Hepatocyte (in vitro differentiated cells): ENCODE measurements at regions not wholly inside any gene's neighbourhood (a gene's known extent, or its start where the extent isn't known, plus 50 kb on each side); places are given as distances from the start of the nearest gene placed in this dataset.

Experiments
- DNase-seq: peaks from one replicate; pipeline ENCODE4 v3.0.0-alpha.2; 2016; ENCODE audit warnings: low spot score
- H2AFZ ChIP-seq: fragments of 200-600 bp; sonication (generic); 2 replicates; pipeline ENCODE4 v1.6.0; 2016; ENCODE audit warnings: antibody characterized with exemption, mild to moderate bottlenecking
- H3K27ac ChIP-seq: fragments of 200-600 bp; sonication (generic); 2 replicates; pipeline ENCODE4 v1.5.1; 2016; ENCODE audit warnings: mild to moderate bottlenecking
- H3K27me3 ChIP-seq: fragments of 200-600 bp; sonication (generic); 2 replicates; pipeline ENCODE4 v1.6.1; 2016
- H3K36me3 ChIP-seq: fragments of 200-600 bp; sonication (generic); replicated peaks from 2 replicates; pipeline ENCODE4 v1.5.1; 2016; ENCODE audit warnings: low read depth; ENCODE audit not compliant: insufficient read depth
- H3K4me1 ChIP-seq: fragments of 200-600 bp; sonication (generic); 2 replicates; pipeline ENCODE4 v1.5.1; 2016; ENCODE audit warnings: mild to moderate bottlenecking, moderate library complexity; ENCODE audit not compliant: insufficient read depth
- H3K4me2 ChIP-seq: fragments of 200-600 bp; sonication (generic); 2 replicates; pipeline ENCODE4 v1.6.0; 2016
- H3K4me3 ChIP-seq: fragments of 200-600 bp; sonication (generic); 2 replicates; pipeline ENCODE4 v1.5.1; 2016; ENCODE audit warnings: mild to moderate bottlenecking
- H3K79me2 ChIP-seq: fragments of 200-600 bp; sonication (generic); 2 replicates; pipeline ENCODE4 v1.6.0; 2017; ENCODE audit warnings: mild to moderate bottlenecking
- H3K9me2 ChIP-seq: fragments of 200-600 bp; sonication (generic); replicated peaks from 2 replicates; pipeline ENCODE4 v1.6.0; 2017; ENCODE audit warnings: mild to moderate bottlenecking; ENCODE audit not compliant: insufficient read depth
- H3K9me3 ChIP-seq: fragments of 200-600 bp; sonication (generic); 2 replicates; pipeline ENCODE4 v1.5.1; 2016; ENCODE audit warnings: low read depth, mild to moderate bottlenecking
- H4K20me1 ChIP-seq: fragments of 200-600 bp; sonication (generic); 2 replicates; pipeline ENCODE4 v1.6.0; 2016; ENCODE audit warnings: mild to moderate bottlenecking; ENCODE audit not compliant: insufficient read depth, poor library complexity, severe bottlenecking
- CTCF ChIP-seq: fragments of 200-600 bp; sonication (generic); IDR thresholded peaks from 2 replicates; pipeline ENCODE4 v1.5.1; 2016; ENCODE audit warnings: antibody characterized with exemption, mild to moderate bottlenecking; ENCODE audit not compliant: poor library complexity
- EZH2 ChIP-seq: fragments of 200-600 bp; sonication (generic); IDR thresholded peaks from 2 replicates; pipeline ENCODE4 v1.6.1; 2016; ENCODE audit warnings: antibody characterized with exemption, mild to moderate bottlenecking, borderline replicate concordance
- EZH2phosphoT487 ChIP-seq: fragments of 200-600 bp; sonication (generic); IDR thresholded peaks from one replicate; pipeline ENCODE4 v1.6.1; 2018; ENCODE audit warnings: antibody characterized with exemption, mild to moderate bottlenecking, low read depth, moderate library complexity; ENCODE audit not compliant: unreplicated experiment, severe bottlenecking
- WGBS: methylation state at CpG from one replicate; pipeline ENCODE4 v1.1.6; 2016; ENCODE audit warnings: low lambda C conversion rate; ENCODE audit errors: missing lambda C conversion rate; 5-methylcytosine and 5-hydroxymethylcytosine counted together

GRCh38 chr11:104652996-104653395, 245.3 kb downstream of the CASP12 start:
- Histone ChIP-seq H3K4me2 (peak overlapping the region; percentile 15), H3K27ac (peak overlapping the region; percentile 4)

GRCh38 chr11:104650234-104650633, 248.0 kb downstream of the CASP12 start:
- Histone ChIP-seq H3K4me1 (no peaks in the 10 kb centered on the region), H3K9me3 (no peaks in the 10 kb centered on the region), H3K79me2 (no peaks in the 10 kb centered on the region), H3K9me2 (no peaks in the 10 kb centered on the region), H2AFZ (no peak overlapping the region), H3K27me3 (no peaks in the 10 kb centered on the region), H3K4me2 (no peak overlapping the region), H4K20me1 (no peaks in the 10 kb centered on the region), H3K27ac (no peak overlapping the region), H3K36me3 (no peaks in the 10 kb centered on the region), H3K4me3 (no peak overlapping the region)
- TF ChIP-seq CTCF: no peak
- TF ChIP-seq EZH2: no peak
- no peak for TF ChIP-seq EZH2phosphoT487
- no peak for DNase-seq
- WGBS: 96% methylated on average over 5 of the region's 5 CpGs

More at GRCh38 chr11:104652996-104653395, 245.3 kb downstream of the CASP12 start:
- Histone ChIP-seq H2AFZ (no peak overlapping the region), H3K79me2 (no peaks in the 10 kb centered on the region), H4K20me1 (no peaks in the 10 kb centered on the region), H3K36me3 (no peaks in the 10 kb centered on the region), H3K9me3 (no peaks in the 10 kb centered on the region), H3K4me1 (no peaks in the 10 kb centered on the region), H3K4me3 (no peak overlapping the region), H3K9me2 (no peaks in the 10 kb centered on the region), H3K27me3 (no peaks in the 10 kb centered on the region)
- TF ChIP-seq EZH2phosphoT487: no peak
- no peak for TF ChIP-seq CTCF
- no peak for TF ChIP-seq EZH2
- 54% methylated on average over 4 of the region's 4 CpGs for WGBS
- DNase-seq: no peak

GRCh38 chr11:104649002-104649401, 249.3 kb downstream of the CASP12 start:
- TF ChIP-seq CTCF (no peak), EZH2 (no peak), EZH2phosphoT487 (no peak)
- H2AFZ ChIP-seq: no peak overlapping the region

More at GRCh38 chr11:104649002-104649401, 249.3 kb downstream of the CASP12 start:
- Histone ChIP-seq H3K9me2 (no peaks in the 10 kb centered on the region), H3K27me3 (no peaks in the 10 kb centered on the region), H3K4me2 (no peak overlapping the region), H3K79me2 (no peaks in the 10 kb centered on the region), H3K4me3 (no peak overlapping the region), H3K4me1 (no peaks in the 10 kb centered on the region), H3K9me3 (no peaks in the 10 kb centered on the region), H3K27ac (no peak overlapping the region), H4K20me1 (no peaks in the 10 kb centered on the region), H3K36me3 (no peaks in the 10 kb centered on the region)
- no peak for DNase-seq
- WGBS: 5% methylated on average over 1 of the region's 1 CpG
